HCT116 (cell line): ENCODE measurements at regions not wholly inside any gene's neighbourhood (a gene's known extent, or its start where the extent isn't known, plus 50 kb on each side); places are given as distances from the start of the nearest gene placed in this dataset.

Source experiments
- ATAC-seq: fragments of 200-7000 bp; cut with Tn5 transposase; 2 replicates; pipeline ENCODE4 v1.9.1; 2020; ENCODE audit warnings: mild to moderate bottlenecking, moderate library complexity
- BruUV-seq: library from RNA; stranded (reverse); fragments of 400-500 nt; replicated peaks from 2 replicates; lab custom pipeline; 2021; lab: Mats Ljungman, UMichigan
- CTCF ChIA-PET: fragments of 300-600 bp; sonication (Branson Sonifier 250); formaldehyde crosslinking; loops from one replicate; lab custom pipeline; 2021; ENCODE audit warnings: antibody characterized with exemption; lab: Charles Lee
- POLR2A ChIA-PET: fragments of 300-600, 350-600 bp; sonication (Branson Sonifier 250); formaldehyde crosslinking; loops from one replicate; lab custom pipeline; 2021; ENCODE audit warnings: antibody characterized with exemption; lab: Charles Lee
- RAD21 ChIA-PET, 2 experiments: fragments of 300-600 bp; sonication (Branson Sonifier 250); formaldehyde crosslinking; loops; one replicate each; lab custom pipeline; 2023; ENCODE audit warnings: low total read pairs in 2 of 2; ENCODE audit not compliant: uncharacterized antibody in 2 of 2, unreplicated experiment in 2 of 2, low non-redundant PET in 1 of 2; lab: Charles Lee
- DNase-seq: peaks from one replicate; pipeline ENCODE4 v3.0.0-alpha.2; 2010; ENCODE audit warnings: low read depth, low spot score
- H2AFZ ChIP-seq: fragments of 200-600 bp; shearing (Covaris generic), sonication (generic); 2 replicates; pipeline ENCODE4 v1.6.1; 2017; ENCODE audit warnings: low read depth, mixed run types, mixed read lengths, antibody characterized with exemption, low read length; ENCODE audit not compliant: poor library complexity, severe bottlenecking
- H3K27ac ChIP-seq: 2 replicates; pipeline ENCODE4 v1.5.1; 2012; ENCODE audit warnings: low read depth, low read length
- H3K27me3 ChIP-seq: fragments of 200-600 bp; sonication (generic); 2 replicates; pipeline ENCODE4 v1.6.1; 2016; ENCODE audit warnings: mixed run types, low read length, mixed read lengths; ENCODE audit not compliant: insufficient read depth
- H3K36me3 ChIP-seq, 2 experiments: fragments of 200-500 bp in 1 of 2; fragments of 200-600 bp in 1 of 2; sonication (Bioruptor generic) in 1 of 2; sonication (generic) in 1 of 2; 2 replicates each; pipeline versions ENCODE4 v1.5.1 to v1.6.1; 2014 to 2016; ENCODE audit warnings: low read length in 2 of 2, inconsistent platforms in 1 of 2, mixed read lengths in 1 of 2, mixed run types in 1 of 2; ENCODE audit not compliant: insufficient read depth in 2 of 2, control insufficient read depth in 1 of 2
- H3K4me1 ChIP-seq, 2 experiments: fragments of 200-600 bp in 1 of 2; sonication (generic) in 1 of 2; 2 replicates each; pipeline versions ENCODE4 v1.5.1 to v1.6.1; 2012 to 2017; ENCODE audit warnings: low read length in 2 of 2, inconsistent platforms in 1 of 2, mild to moderate bottlenecking in 1 of 2, mixed read lengths in 1 of 2, mixed run types in 1 of 2, moderate library complexity in 1 of 2; ENCODE audit not compliant: insufficient read depth in 2 of 2, control insufficient read depth in 1 of 2
- H3K4me2 ChIP-seq: fragments of 200-600 bp; sonication (generic); 2 replicates; pipeline ENCODE4 v1.6.1; 2017; ENCODE audit warnings: mixed run types, low read length, mixed read lengths
- H3K4me3 ChIP-seq, 2 experiments: fragments of 200-600 bp in 1 of 2; sonication (generic) in 1 of 2; replicated peaks in 1 of 2; 2 replicates each; pipeline ENCODE4 v1.5.1; 2011 to 2016; ENCODE audit warnings: low read length in 2 of 2, control low read depth in 1 of 2, low read depth in 1 of 2, mild to moderate bottlenecking in 1 of 2, mixed read lengths in 1 of 2, mixed run types in 1 of 2
- H3K79me2 ChIP-seq: fragments of 200-600 bp; sonication (generic); 2 replicates; pipeline ENCODE4 v1.6.1; 2017; ENCODE audit warnings: mild to moderate bottlenecking, mixed run types, low read length, moderate library complexity, mixed read lengths; ENCODE audit not compliant: insufficient read depth
- H3K9ac ChIP-seq: fragments of 200-600 bp; sonication (generic); 2 replicates; pipeline ENCODE4 v1.6.1; 2016; ENCODE audit warnings: low read length, mixed read lengths
- H3K9me2 ChIP-seq: fragments of 200-600 bp; sonication (generic), shearing (Covaris generic); 2 replicates; pipeline ENCODE4 v1.6.1; 2017; ENCODE audit warnings: mixed run types, mild to moderate bottlenecking, moderate library complexity; ENCODE audit not compliant: insufficient read depth
- H3K9me3 ChIP-seq, 2 experiments: fragments of 200-500 bp in 1 of 2; fragments of 200-600 bp in 1 of 2; sonication (Bioruptor generic) in 1 of 2; sonication (generic) in 1 of 2; 2 replicates each; pipeline ENCODE4 v1.6.1; 2014 to 2017; ENCODE audit warnings: low read length in 2 of 2, mixed read lengths in 2 of 2, inconsistent platforms in 1 of 2, low read depth in 1 of 2, mild to moderate bottlenecking in 1 of 2, mixed run types in 1 of 2, moderate library complexity in 1 of 2; ENCODE audit not compliant: control insufficient read depth in 1 of 2, insufficient read depth in 1 of 2
- H4K20me1 ChIP-seq: fragments of 200-600 bp; sonication (generic), shearing (Covaris generic); 2 replicates; pipeline ENCODE4 v1.6.1; 2017; ENCODE audit warnings: mixed run types, mild to moderate bottlenecking, moderate library complexity; ENCODE audit not compliant: insufficient read depth
- ATF3 ChIP-seq: IDR thresholded peaks from 2 replicates; pipeline ENCODE4 v1.6.1; 2012
- CBX3 ChIP-seq: IDR thresholded peaks from 2 replicates; pipeline ENCODE4 v1.6.1; 2012; ENCODE audit warnings: low read depth
- CTCF ChIP-seq, 3 experiments: fragments of 200-600 bp in 1 of 3; sonication (generic) in 1 of 3; IDR thresholded peaks in 2 of 3; conservative IDR thresholded peaks in 1 of 3; 2 replicates each; pipeline ENCODE4 v1.5.1; 2012 to 2017; ENCODE audit warnings: low read depth in 2 of 3, low read length in 2 of 3, antibody characterized with exemption in 1 of 3, borderline replicate concordance in 1 of 3, control low read depth in 1 of 3, mild to moderate bottlenecking in 1 of 3, mixed read lengths in 1 of 3, mixed run types in 1 of 3, moderate library complexity in 1 of 3; ENCODE audit not compliant: insufficient read depth in 1 of 3
- EGR1 ChIP-seq: IDR thresholded peaks from 2 replicates; pipeline ENCODE4 v1.6.1; 2012; ENCODE audit warnings: low read depth
- MAX ChIP-seq: IDR thresholded peaks from 2 replicates; pipeline ENCODE4 v1.6.1; 2012
- POLR2AphosphoS5 ChIP-seq: IDR thresholded peaks from 2 replicates; pipeline ENCODE4 v1.6.1; 2011; ENCODE audit warnings: mild to moderate bottlenecking, low read depth, low read length, moderate library complexity
- RAD21 ChIP-seq: IDR thresholded peaks from 2 replicates; pipeline ENCODE4 v1.6.1; 2012; ENCODE audit warnings: low read depth, mild to moderate bottlenecking
- SIN3A ChIP-seq: IDR thresholded peaks from 2 replicates; pipeline ENCODE4 v1.6.1; 2012; ENCODE audit warnings: low read depth
- SP1 ChIP-seq: IDR thresholded peaks from 2 replicates; pipeline ENCODE4 v1.6.1; 2012; ENCODE audit warnings: low read depth
- SRF ChIP-seq: IDR thresholded peaks from 2 replicates; pipeline ENCODE4 v1.6.1; 2012; ENCODE audit warnings: low read depth
- YY1 ChIP-seq: IDR thresholded peaks from 2 replicates; pipeline ENCODE4 v1.6.1; 2011; ENCODE audit warnings: low read length, low read depth, moderate library complexity, mild to moderate bottlenecking; ENCODE audit not compliant: insufficient replicate concordance; ENCODE audit errors: extremely low read depth
- ZBTB33 ChIP-seq: IDR thresholded peaks from 2 replicates; pipeline ENCODE4 v1.6.1; 2011; ENCODE audit warnings: mild to moderate bottlenecking, low read length, moderate library complexity; ENCODE audit not compliant: insufficient replicate concordance; ENCODE audit errors: extremely low read depth
- ZFX ChIP-seq: fragments of 450-650 bp; IDR thresholded peaks from 2 replicates; pipeline ENCODE4 v1.6.1; 2017
- ZNF274 ChIP-seq: fragments of 200-500 bp; sonication (Bioruptor generic); IDR thresholded peaks from 2 replicates; pipeline ENCODE4 v1.6.1; 2014; ENCODE audit warnings: mild to moderate bottlenecking, low read depth, low read length, inconsistent platforms
- intact Hi-C: fragments of 100-400 bp; cut with micrococcal nuclease; formaldehyde crosslinking; loops from 2 replicates; pipeline ENCODE4 v1.10.0; 2022

- no peaks in the 10 kb centered on the region for H3K4me1 ChIP-seq
- ChIA-PET POLR2A (no interaction called here), CTCF (no interaction called here), RAD21 (no interaction called here)
- H3K79me2 ChIP-seq, result no peaks in the 10 kb centered on the region
- H2AFZ ChIP-seq, result no peak overlapping the region
- no peak for TF ChIP-seq POLR2AphosphoS5
- no peak overlapping the region for H3K4me3 ChIP-seq
- no peaks in the 10 kb centered on the region for H3K9me2 ChIP-seq
- ATAC-seq (no peak), DNase-seq (no peak)
- H4K20me1 ChIP-seq, result no peaks in the 10 kb centered on the region
- intact Hi-C loops, result no loop called here
- no peak overlapping the region for H3K4me2 ChIP-seq
- no peak overlapping the region for H3K27ac ChIP-seq
- H3K9ac ChIP-seq, result no peak overlapping the region
- no TSS peak for BruUV-seq
- no peaks in the 10 kb centered on the region for H3K36me3 ChIP-seq
- H3K27me3 ChIP-seq, result no peaks in the 10 kb centered on the region
- H3K9me3 ChIP-seq, result no peaks in the 10 kb centered on the region
Observed at GRCh38 chr3:18725668-18726407, 300.7 kb upstream of the SATB1 start.

GRCh38 chr3:18724456-18724855 lies 299.3 kb upstream of the SATB1 start:
- Histone ChIP-seq H3K36me3 (no peaks in the 10 kb centered on the region; a peak in 1 of 4 replicates), H3K27ac (no peak overlapping the region), H3K79me2 (no peaks in the 10 kb centered on the region), H4K20me1 (no peaks in the 10 kb centered on the region), H3K9ac (no peak overlapping the region), H3K4me2 (no peak overlapping the region), H3K9me3 (no peaks in the 10 kb centered on the region), H3K4me3 (no peak overlapping the region), H2AFZ (no peak overlapping the region), H3K4me1 (no peaks in the 10 kb centered on the region), H3K9me2 (no peaks in the 10 kb centered on the region), H3K27me3 (no peaks in the 10 kb centered on the region)
- intact Hi-C loops, result no loop called here
- ChIA-PET POLR2A (no interaction called here), RAD21 (no interaction called here), CTCF (no interaction called here)
- BruUV-seq, result no TSS peak
- ATAC-seq, result no peak
- no peak for DNase-seq
- no peak for TF ChIP-seq CBX3
- no peak for TF ChIP-seq RAD21
- TF ChIP-seq ATF3, result no peak
- TF ChIP-seq CTCF (IDR thresholded peaks at IDR 0.05 in 2 of 3, conservative IDR thresholded peaks at IDR 0.05 in 1 of 3; ENCODE audit: borderline replicate concordance in 1 of 3, insufficient read depth in 1 of 3, low read depth in 2 of 3, low read length in 2 of 3), result no peak
- TF ChIP-seq YY1, result no peak
- TF ChIP-seq ZBTB33, result no peak
- TF ChIP-seq ZFX, result no peak
- TF ChIP-seq SRF, result no peak
- TF ChIP-seq ZNF274, result no peak
- no peak for TF ChIP-seq EGR1
- no peak for TF ChIP-seq SP1
- TF ChIP-seq POLR2AphosphoS5, result no peak
- no peak for TF ChIP-seq MAX
- no peak for TF ChIP-seq SIN3A
